Inflammatory macrophage treated with lipopolysaccharide for 1 hour (primary cell): ENCODE measurements at regions not wholly inside any gene's neighbourhood (a gene's known extent, or its start where the extent isn't known, plus 50 kb on each side); places are given as distances from the start of the nearest gene placed in this dataset.

Experiments
- DNase-seq, 2 donors: peaks; one replicate each; pipeline ENCODE4 v3.0.0-alpha.2; 2020 to 2022

DNA sequence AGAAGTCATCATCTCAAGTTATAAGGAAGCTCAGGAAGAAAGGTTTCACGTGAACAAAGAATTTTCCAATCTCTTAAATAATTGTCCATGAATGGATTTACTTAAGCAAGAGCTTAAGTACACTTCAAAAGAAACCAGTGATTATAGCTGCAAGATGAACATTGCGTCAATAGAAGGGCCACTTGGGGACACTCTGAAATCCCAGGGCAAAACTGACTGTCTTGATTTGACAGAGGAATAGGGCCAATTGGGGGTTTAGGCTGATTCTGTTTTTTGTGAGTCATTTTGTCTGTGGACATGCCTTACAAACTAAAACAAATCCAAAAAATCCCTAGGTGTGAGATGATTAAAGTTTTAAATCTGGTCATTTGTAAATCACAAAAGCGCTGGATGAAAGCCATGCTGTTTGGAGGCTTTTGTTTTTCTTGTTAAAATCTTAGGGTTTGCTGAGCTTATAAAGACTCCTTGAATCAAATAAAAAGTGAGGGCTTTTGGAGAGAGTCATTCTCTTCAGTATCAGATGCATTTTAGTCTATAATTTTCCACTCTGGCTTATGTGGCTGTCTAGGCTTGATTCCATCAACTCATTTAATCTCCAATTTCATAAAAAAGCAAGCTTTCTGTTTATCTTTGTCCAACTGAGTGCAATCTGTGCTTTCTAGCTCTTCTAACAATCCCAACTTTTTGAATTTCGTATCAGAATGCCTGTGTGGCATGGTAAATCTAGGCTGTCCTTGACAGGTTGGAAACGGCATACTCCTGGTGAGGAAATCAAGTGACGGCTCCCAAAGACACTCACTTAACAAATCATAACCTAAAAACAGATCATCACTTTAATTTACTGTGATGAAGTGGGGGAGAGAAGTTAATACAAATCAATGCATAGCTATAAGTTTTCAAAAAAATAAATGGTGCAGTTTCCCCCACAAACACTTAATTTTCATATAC is 98.2 kb upstream of the SOX9 start:
- no peak for DNase-seq

DNA sequence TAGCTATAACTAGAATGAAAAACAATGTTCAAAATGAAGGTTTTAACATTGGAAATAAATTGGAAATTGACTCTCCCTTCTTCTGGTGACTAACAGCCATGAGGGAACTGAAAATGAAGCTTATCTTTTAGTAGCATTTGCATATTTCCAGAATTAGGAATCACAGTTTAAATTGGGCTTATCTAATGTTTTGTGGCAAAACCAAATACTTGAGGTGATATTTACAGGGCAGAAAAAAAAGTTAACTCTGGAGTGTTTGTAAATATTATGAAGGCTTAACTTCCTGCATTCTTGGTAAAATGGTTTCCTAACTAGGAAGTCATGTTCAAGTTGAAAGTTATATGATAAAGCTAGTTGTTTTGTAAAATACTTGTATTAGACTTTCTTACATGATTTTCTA is 96.4 kb upstream of the SOX9 start:
- no peak for DNase-seq

GRCh38 chr17:72025113-72025512 is 95.7 kb upstream of the SOX9 start:
- DNase-seq: no peak

DNA sequence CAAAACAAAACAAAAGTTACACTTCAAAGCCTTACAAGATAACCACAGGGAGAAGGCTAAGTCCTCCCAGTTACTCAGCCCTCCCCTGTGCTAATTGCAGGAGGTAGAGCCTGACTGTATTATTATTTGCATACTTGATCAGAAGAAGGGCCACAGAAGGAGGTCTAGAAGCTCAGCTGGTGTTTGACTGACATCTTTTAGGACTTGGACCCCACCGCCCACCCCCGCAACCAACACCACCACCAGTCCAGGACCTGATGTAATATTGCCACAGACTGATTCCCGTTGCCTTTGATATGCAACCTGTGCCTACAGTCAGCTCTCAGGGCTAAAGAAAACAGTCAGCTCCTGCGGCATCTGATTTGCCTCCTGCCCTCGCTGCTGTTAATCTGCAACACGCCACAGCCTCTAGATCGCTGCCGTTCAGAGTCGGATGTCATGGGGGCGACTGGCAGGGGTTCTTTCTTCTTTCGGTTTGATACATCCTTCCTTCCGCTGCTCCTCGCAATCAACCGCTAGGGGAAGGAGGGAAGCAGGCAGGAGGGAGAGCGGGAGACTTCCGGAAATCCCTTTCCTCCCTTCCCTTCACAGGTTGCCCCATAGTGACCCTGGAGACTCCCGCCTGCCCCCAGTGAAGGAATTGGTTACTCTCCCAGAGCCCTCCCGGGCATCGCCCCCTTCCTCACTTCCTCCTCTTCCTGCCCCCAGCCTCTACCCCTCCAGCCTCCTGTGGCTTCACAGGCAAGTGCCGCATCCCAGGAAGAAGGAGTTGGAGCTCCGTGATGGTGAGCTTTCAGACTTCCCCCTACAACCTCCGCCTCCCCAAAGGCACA is 90.5 kb upstream of the SOX9 start:
- no peak for DNase-seq

DNA sequence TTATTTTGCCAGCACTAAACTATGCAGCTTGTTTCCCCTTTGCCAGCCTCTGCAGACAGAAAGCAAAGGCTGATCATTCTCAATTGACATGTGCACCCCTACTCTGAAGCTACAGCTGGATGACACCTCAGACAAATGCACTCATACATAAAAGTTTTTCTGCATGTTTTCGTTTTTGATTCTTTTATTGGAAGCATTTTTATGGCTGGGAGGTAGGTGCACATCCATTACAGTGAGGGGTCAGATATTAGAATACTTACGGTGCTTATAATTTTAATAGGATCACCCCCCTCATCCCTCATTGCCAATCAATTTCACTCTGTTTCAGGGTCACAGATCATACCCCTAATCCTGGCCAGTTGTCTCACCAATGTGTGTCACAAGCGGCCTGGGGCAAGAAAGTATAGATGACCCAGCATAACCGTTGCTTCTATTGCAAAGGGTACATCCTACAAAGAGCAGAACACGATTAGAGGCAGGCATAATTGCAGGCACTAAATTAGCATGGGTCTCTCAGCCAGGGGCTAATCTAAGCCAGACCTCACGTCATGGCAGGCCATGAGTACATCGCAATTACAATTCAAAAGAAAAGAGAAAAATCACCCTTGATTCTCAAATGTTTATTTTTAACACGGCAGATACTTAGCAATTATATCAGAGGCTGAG is 89.5 kb upstream of the SOX9 start:
- DNase-seq: no peak

DNA sequence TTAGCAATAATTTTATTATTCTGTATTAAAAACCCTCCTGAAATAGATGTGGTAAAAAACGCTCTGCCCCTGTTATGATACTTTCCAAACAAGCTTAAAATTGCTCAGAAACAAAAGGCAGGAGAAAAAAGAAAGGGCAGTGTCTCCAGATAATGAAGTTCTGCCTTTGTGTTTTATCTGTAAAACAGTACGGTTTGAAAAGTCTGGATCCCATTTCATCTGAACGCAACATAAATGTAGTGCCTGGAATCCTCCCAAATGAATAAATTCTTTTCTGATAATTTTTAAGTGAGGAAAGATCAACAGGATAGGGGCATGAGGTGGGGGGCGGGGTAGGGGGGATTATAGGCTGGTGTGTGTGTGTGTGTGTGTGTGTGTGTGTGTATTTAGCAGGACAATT is 87.5 kb upstream of the SOX9 start:
- DNase-seq: no peak

GRCh38 chr17:72034000-72034399 is 86.8 kb upstream of the SOX9 start:
- no peak for DNase-seq

DNA sequence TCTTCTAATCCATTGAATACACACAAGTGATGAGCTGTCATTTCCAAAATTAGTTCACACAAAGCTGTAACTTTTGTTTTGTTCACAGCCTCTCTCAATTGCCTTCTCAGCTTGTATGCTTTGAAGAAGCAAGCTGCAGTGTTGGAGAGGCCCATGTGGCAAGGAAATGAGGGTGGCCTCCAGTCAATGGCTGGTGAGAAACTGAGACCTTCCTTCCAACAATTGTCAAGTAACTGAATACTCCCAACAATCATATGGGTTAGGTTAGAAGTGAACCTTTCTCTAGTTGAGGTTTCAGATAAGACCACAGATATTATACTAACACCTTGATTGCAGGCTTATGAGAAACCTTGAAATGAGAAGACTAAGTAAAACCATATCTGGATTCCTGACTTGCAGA is 82.4 kb upstream of the SOX9 start:
- no peak for DNase-seq

GRCh38 chr17:72039490-72039889 is 81.3 kb upstream of the SOX9 start:
- no peak for DNase-seq

DNA sequence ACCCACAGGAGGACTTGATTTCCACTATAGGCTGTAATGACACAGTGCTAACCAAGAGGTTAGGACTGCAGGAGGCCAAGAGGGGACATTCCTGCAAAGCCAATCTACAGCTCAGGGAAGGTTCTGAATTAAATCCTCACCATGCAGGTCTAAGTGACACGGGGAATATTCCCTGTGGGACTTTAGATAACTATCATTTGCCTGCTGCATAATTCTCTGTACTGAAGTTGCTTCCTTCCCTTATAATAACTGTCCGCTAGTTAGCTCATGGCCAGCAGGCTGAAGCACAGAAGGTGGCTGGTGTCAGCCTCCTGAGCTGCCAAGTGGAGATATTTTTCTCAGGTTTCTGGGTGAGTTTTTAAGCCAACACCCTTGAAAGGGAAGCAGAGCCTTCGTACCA is 74.6 kb upstream of the SOX9 start:
- DNase-seq: no peak

GRCh38 chr17:72046643-72047612 is 73.9 kb upstream of the SOX9 start:
- DNase-seq: no peak

- no peak for DNase-seq
These were observed 70.9 kb upstream of the SOX9 start for GRCh38 chr17:72049914-72050313.

DNA sequence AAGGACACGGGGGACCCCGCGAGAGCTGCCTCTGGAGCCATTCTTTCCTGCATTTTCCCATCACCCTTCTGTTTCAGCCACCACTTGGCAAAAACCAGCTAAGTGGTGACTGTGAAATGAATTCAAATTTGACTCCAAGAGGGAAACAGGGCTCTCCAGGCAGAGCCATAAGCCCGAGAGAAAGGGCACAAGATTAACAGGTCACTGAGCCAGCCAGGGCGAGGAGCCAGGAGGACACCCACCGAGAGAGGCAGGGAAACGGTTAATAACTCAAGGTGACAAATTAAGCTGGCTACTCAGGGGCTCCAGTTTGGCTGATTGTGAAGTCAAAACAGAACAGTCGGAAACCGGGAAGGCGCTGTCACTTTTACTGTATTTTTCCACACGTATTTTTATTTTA is 67.8 kb upstream of the SOX9 start:
- no peak for DNase-seq

- DNase-seq: no peak
These were observed 67.4 kb upstream of the SOX9 start for GRCh38 chr17:72053449-72053848.

- no peak for DNase-seq
These were observed 64.7 kb upstream of the SOX9 start for GRCh38 chr17:72056155-72056554.

DNA sequence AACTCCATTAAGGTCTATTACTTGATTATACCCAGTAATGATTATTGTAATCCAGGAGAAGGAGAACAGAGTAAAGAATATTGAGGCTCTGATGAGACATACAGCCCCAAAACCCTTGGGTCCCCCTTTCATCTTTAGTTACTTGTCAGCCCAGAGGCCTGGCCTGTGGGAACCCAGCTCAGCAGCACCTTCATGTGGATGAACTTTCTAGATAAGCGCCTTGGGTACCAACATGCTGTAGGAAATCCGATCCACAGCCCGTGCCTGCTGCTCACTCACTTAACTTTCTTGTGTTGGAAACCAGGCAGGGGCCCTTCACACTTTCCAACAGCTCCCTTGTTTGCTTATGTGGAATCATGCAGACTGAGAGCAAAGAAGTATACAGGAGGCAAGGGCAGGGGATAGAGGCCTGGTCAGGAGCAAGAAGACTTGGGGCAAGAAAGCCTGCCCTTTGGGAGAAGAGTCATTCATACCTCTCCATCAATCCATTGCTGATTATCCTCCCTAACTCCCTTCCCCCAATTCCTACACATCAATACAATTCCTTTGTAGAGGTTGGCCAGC is 64.0 kb upstream of the SOX9 start:
- no peak for DNase-seq

DNA sequence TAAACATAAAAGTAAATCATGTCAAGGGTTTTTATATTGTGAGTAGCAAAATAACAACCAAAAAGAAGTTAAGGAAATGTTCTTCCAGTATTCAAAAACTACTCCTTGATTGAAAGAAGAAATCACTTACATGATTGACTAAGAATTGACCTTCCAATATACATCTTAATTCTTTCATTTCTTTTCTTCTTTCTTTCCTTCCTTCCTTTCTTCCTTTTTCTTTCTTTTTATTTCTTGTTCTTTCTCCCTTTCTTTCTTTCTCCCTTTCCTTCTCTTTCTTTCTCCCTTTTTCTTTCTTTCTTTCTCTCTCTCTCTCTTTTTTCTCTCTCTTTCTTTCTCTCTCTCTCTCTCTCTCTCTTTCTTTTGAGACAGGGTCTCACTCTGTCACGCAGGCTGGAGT is 60.7 kb upstream of the SOX9 start:
- no peak for DNase-seq

- no peak for DNase-seq
These were observed 57.6 kb upstream of the SOX9 start for GRCh38 chr17:72063262-72063661.

DNA sequence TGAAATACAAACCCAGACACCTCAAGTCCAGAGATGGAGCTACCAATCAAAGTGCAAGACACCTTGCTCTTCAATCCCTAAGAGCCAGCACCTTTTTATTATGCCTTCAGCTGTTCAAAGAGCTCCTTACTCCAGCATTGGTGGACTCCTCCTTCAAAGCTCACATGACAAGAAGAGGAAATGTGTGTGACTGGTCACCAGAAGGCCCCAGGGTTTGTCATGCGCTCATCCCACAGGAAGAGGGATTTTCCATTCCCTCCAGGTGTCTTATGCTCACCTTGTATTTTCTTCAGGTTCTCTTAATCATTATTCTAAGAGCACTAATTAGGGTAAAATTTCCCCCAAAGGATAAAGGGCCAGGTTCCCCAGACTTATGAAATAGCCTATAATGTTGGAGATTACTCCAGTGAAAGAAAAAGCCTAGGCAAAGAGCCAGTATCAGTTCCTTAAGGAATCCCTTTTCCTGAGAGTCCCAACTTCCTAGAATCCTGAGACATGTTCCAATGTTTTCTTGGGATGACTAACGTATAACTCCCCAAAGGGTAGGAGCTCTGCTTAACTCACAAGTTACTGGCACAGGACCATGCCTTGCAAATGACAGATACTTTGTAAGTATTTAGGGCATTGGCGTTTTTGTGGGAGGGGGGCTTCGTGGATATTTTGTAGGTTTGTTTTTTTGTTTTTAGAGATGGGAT is 56.9 kb upstream of the SOX9 start:
- DNase-seq: no peak

DNA sequence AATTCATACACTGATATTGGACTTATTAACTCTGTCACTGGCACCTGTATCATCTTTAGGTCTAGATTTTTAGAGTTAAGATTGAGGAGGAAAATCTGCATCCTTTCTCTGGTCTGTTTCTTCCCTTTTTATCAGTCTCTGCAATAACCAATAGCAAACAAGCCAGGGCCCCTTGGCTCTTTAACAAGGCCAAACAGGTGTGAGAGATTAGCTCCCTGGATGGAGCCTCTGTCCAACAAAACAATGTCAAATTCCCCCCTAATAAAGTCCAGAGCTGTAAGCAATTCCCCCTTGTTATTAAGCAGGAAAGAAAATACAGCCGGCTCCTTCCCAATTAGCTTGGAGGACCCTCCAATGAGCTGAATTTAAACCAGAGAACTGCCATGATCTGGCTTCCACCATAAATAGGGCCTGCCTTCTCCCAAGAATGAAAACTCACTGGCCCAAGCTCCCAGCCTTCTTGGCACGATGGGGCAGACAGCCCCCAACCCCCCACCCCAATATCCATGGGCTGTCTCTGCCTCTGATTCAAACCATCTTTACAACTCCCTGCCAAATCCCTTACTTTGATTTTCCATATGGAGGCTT is 56.1 kb upstream of the SOX9 start:
- no peak for DNase-seq

DNA sequence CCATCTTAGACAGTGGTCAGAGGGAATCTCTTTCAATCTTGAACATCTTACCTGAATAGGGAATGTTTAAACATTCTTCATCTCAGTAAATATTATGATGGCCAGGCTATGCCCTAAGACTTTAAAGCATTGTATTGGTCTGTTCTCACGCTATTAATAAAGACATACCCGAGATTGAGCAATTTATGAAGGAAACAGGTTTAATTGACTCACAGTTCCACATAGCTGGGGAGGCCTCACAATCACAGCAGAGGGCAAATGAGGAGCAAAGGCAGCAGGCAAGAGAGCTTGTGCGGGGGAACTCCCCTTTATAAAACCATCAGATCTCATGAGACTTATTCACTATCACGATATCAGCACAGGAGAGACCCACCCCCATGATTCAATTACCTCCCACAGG is 55.3 kb upstream of the SOX9 start:
- no peak for DNase-seq
